ENCODE measurements at regions not wholly inside any gene's neighbourhood (a gene's known extent, or its start where the extent isn't known, plus 50 kb on each side); places are given as distances from the start of the nearest gene placed in this dataset.

DNA sequence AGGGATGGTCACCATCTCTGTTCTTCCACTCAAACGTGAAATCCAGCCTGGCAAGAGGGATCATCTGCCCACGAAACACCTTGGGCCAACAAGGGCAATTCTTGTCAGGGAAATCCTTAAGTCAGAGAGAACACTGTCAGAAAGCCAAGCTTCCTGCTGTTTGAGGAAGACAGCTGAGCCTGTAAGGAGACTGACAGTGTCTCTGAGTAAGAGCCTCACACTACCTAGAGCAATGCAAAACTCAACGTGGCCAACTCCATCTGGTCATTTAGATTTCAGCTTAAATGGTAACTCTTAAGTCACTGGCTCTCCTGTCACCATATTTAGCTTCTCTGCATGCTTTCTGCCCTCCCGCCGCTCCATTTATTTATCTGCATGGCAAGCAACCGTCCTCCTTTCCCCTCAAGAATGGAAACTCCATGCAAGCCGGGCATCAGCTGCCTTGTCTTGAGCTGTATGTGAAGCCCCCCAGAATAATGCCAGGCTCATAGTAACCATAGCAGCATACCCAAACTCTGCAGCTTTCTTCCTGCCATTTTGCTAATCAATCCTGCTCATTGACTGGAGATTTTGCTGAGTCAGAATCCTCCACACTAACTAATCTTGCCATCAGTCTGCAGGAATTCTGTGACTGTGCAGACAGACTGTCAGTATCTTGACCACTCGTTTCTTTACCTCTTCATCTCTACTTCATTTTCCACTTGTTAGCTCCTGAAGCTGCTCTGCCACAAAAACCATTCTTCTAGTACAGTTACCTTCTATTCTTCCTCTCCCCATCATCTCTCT is 159.8 kb downstream of the IRS2 start:
- TF ChIP-seq, protein P1, sequence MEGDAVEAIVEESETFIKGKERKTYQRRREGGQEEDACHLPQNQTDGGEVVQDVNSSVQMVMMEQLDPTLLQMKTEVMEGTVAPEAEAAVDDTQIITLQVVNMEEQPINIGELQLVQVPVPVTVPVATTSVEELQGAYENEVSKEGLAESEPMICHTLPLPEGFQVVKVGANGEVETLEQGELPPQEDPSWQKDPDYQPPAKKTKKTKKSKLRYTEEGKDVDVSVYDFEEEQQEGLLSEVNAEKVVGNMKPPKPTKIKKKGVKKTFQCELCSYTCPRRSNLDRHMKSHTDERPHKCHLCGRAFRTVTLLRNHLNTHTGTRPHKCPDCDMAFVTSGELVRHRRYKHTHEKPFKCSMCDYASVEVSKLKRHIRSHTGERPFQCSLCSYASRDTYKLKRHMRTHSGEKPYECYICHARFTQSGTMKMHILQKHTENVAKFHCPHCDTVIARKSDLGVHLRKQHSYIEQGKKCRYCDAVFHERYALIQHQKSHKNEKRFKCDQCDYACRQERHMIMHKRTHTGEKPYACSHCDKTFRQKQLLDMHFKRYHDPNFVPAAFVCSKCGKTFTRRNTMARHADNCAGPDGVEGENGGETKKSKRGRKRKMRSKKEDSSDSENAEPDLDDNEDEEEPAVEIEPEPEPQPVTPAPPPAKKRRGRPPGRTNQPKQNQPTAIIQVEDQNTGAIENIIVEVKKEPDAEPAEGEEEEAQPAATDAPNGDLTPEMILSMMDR (IDR thresholded peaks at IDR 0.05; ENCODE audit: low read length): no peak
- TF ChIP-seq EZH2 (IDR thresholded peaks at IDR 0.05; ENCODE audit: borderline replicate concordance, low read length): no peak
